HAP-1 (cell line): ENCODE measurements at regions not wholly inside any gene's neighbourhood (a gene's known extent, or its start where the extent isn't known, plus 50 kb on each side); places are given as distances from the start of the nearest gene placed in this dataset.
"Not testable (repeated sequence)": the region's sequence is repeated elsewhere in the genome, so short reads cannot be mapped to it uniquely, and the experiment has no call there.

ENCODE experiments used
- DNase-seq, 2 experiments: peaks; one replicate each; pipeline ENCODE4 v3.0.0-alpha.2; 2016 to 2020; ENCODE audit warnings: low spot score in 2 of 2
- H3K27me3 ChIP-seq: fragments of 250-450 bp; sonication (Bioruptor Pico); 2 replicates; pipeline ENCODE4 v1.5.1; 2020; ENCODE audit warnings: low read depth, mild to moderate bottlenecking, moderate library complexity
- H3K36me3 ChIP-seq: fragments of 250-450 bp; sonication (Bioruptor Pico); replicated peaks from 2 replicates; pipeline ENCODE4 v1.5.1; 2020; ENCODE audit warnings: mild to moderate bottlenecking
- H3K4me1 ChIP-seq: fragments of 250-450 bp; sonication (Bioruptor Pico); 2 replicates; pipeline ENCODE4 v1.5.1; 2020; ENCODE audit warnings: mild to moderate bottlenecking
- H3K4me3 ChIP-seq: fragments of 250-450 bp; sonication (Bioruptor Pico); 2 replicates; pipeline ENCODE4 v1.5.1; 2020; ENCODE audit warnings: mild to moderate bottlenecking, moderate library complexity
- H3K9me3 ChIP-seq: fragments of 250-450 bp; sonication (Bioruptor Pico); 2 replicates; pipeline ENCODE4 v1.5.1; 2020; ENCODE audit warnings: mild to moderate bottlenecking, moderate library complexity
- in situ Hi-C: fragments of 300-500 bp; cut with MboI; formaldehyde crosslinking; loops from 3 replicates; pipeline ENCODE4 v1.14.3; 2020; ENCODE audit warnings: low sequenced_read_pairs, inconsistent platforms, mixed read lengths

- Histone ChIP-seq H3K4me1 (no peaks in the 10 kb centered on the region), H3K27me3 (no peaks in the 10 kb centered on the region), H3K4me3 (no peak overlapping the region), H3K36me3 (no peaks in the 10 kb centered on the region), H3K9me3 (no peaks in the 10 kb centered on the region)
- in situ Hi-C loops, result loop anchor here (25.0 kb wide), 2 partner anchors 713 to 1088 kb away; no protein-coding TSS in a partner anchor
- no peak for DNase-seq
These were observed 116.2 kb downstream of the ZFP64 start for GRCh38 chr20:52075400-52075799.

- in situ Hi-C loops, result no loop called here
- no peaks in the 10 kb centered on the region for H3K9me3 ChIP-seq
- DNase-seq, result no peak
These were observed 120.4 kb downstream of the ZFP64 start for GRCh38 chr20:52071136-52071535.

GRCh38 chr20:52064931-52065330 is 126.6 kb downstream of the ZFP64 start:
- H3K36me3 ChIP-seq, result no peaks in the 10 kb centered on the region
- H3K4me3 ChIP-seq, result no peak overlapping the region
- H3K9me3 ChIP-seq, result no peaks in the 10 kb centered on the region
- in situ Hi-C loops, result no loop called here
- DNase-seq, result no peak
- H3K27me3 ChIP-seq, result no peaks in the 10 kb centered on the region
- H3K4me1 ChIP-seq, result no peaks in the 10 kb centered on the region

More at GRCh38 chr20:52071136-52071535, 120.4 kb downstream of the ZFP64 start:
- no peak overlapping the region for H3K4me3 ChIP-seq
- H3K36me3 ChIP-seq, result no peaks in the 10 kb centered on the region
- no peaks in the 10 kb centered on the region for H3K27me3 ChIP-seq
- H3K4me1 ChIP-seq, result no peaks in the 10 kb centered on the region

DNA sequence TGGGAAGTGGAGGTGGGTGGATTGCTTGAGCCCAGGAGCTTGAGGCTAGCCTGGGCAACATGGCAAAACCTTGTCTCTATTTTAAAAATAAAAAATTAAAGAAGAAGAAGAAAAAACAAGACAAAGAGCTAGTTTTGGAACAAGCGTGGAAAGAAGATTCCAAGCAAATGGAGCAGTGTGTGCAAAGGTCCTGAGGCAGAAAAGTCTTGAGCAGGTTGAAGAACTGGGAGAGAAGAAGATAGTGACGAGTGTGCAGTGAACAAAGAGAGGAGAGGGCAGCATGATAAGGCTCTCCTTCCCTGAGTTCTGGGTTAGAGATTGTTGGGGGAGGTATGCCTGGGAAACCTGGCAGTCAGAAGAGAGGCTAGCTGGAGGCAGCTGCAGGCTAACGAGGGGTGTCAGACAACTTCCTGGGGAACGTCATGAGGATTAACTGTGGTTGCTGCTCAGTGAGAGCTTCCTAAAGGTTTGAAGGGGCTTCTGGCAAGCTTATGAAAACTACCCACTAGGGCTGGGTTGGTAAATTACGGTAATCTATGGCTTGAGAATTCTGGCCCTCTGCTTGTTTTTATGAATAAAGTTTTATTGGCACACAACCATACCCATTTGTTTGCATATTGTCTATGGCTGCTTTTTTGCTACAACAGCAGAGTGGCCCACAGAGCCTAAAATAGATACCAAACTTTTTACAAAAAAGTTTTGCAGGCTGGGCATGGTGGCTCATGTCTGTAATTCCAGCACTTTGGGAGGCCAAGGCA is 128.9 kb downstream of the ZFP64 start:
- Histone ChIP-seq H3K36me3 (no peaks in the 10 kb centered on the region), H3K27me3 (no peaks in the 10 kb centered on the region), H3K4me1 (no peaks in the 10 kb centered on the region), H3K9me3 (no peaks in the 10 kb centered on the region), H3K4me3 (no peak overlapping the region)
- DNase-seq, result no peak
- in situ Hi-C loops, result no loop called here

DNA sequence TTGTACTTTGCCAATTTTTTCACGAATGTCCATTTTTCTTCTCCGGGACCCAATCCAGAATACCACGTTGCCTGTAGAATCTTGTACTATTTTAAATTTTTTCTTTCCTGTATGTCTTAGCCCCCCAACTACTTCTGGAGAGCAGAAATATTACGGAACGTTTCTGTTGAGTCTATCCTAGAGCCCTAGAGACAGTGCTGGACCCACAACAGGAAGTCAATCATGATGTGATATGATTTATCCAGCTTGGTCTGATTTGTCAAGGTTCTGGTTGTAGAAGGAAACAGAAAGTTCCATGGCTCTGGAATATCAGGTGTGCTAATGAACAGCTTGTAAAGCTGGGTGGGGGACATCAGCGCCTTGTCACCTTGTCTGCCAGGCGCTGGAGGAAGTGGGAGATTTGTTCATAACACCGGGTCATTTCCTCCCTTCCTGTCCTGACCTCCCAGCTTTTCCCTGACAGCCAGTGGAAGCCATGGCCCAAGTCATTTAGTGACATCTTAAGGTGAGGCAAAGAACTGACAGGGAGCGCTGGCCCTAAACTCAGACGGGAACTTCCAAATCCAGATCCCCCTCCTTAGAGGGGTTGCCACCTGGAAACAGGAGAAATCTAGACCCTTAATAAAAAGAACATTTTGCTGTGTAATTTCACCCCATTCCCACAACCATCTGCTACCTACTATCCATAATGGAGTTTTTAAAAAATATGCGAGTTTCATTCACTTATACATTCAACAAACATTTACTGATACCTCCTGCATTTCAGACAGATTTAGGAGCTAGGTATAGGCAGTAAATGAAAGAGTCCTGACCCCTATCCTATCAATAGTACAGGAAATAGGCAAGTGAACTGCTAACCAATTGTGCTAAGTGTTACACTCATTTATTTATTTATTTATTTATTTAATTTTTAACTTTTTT is 130.5 kb downstream of the ZFP64 start:
- H3K4me3 ChIP-seq, result no peak overlapping the region
- H3K9me3 ChIP-seq, result peaks cover 10% of the 10 kb centered on the region
- no peaks in the 10 kb centered on the region for H3K4me1 ChIP-seq
- no peaks in the 10 kb centered on the region for H3K27me3 ChIP-seq
- in situ Hi-C loops, result no loop called here
- no peaks in the 10 kb centered on the region for H3K36me3 ChIP-seq
- DNase-seq, result peak; percentile 44 to 63

- in situ Hi-C loops, H3K36me3 ChIP-seq, H3K4me1 ChIP-seq, DNase-seq, H3K27me3 ChIP-seq, H3K4me3 ChIP-seq: not testable (repeated sequence)
- H3K9me3 ChIP-seq, result peaks cover 17% of the 10 kb centered on the region
These were observed 134.4 kb downstream of the ZFP64 start for GRCh38 chr20:52057133-52057532.

GRCh38 chr20:52056203-52057062 is 135.1 kb downstream of the ZFP64 start:
- Histone ChIP-seq H3K36me3 (no peaks in the 10 kb centered on the region), H3K27me3 (no peaks in the 10 kb centered on the region), H3K4me1 (no peaks in the 10 kb centered on the region), H3K9me3 (peaks cover 17% of the 10 kb centered on the region), H3K4me3 (no peak overlapping the region)
- in situ Hi-C loops, result no loop called here
- no peak for DNase-seq

DNA sequence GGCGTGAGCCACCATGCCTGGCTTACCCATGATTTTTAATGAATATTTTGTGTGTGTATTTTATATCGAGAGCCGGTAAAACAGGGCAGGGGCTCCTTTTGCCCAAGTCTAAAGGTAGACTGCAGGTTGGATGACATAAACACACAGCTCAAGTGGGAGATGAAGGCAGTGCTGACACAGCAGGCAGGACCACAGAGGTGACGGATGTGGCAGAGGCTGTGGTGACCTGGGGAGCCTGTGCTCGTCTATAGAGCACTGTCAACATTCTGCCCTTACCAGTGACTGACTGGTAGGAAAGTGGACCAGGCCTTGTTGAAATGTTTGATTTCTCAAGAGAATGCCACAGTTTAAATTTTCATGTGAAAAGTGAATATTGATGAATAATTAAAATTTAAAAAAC is 137.5 kb downstream of the ZFP64 start:
- in situ Hi-C loops, result no loop called here
- Histone ChIP-seq H3K36me3 (no peaks in the 10 kb centered on the region), H3K4me3 (no peak overlapping the region), H3K27me3 (no peaks in the 10 kb centered on the region), H3K9me3 (peaks cover 17% of the 10 kb centered on the region), H3K4me1 (peaks cover 4% of the 10 kb centered on the region)
- no peak for DNase-seq

DNA sequence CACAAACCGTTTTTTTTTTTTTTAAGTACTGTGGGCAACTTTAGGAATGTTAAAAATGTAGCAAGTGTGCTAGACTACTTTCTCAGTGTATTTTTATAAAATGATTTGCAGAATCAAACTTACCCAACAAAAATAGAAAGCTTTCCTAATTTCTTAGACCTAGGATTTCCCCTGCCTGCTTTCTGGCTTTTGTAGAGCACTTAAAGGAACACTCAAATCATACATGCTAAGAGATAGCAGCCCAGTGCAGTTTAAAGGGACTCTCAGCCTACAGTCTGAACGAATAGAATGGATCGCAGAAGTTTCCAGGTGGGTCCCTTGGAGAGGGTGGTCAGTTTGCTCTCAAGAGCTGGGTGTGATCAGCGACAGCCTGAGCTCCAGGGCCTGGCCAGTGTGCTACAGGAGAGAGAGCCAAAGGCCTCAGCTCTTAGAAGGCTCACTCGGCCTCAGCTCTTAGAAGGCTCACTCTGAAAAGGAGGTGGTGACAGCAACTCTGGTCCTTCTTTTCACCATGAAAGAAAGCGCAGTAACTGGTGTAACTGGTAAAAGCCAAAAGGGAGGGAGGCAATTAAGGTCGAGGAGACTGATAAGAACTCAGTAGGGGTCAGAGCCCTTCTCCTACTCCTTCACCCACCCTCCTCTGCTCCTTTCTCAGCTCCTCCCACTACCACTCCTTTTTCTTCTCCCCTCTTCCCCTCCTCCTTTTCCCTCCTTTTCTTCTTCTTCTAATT is 142.4 kb downstream of the ZFP64 start:
- H3K4me3 ChIP-seq, result no peak overlapping the region
- peak; percentile 44 to 52 for DNase-seq
- in situ Hi-C loops, result no loop called here
- no peaks in the 10 kb centered on the region for H3K36me3 ChIP-seq
- H3K27me3 ChIP-seq, result no peaks in the 10 kb centered on the region
- no peaks in the 10 kb centered on the region for H3K9me3 ChIP-seq
- peaks cover 33% of the 10 kb centered on the region for H3K4me1 ChIP-seq

GRCh38 chr20:52047811-52048764 is 143.5 kb downstream of the ZFP64 start:
- no peaks in the 10 kb centered on the region for H3K27me3 ChIP-seq
- peak overlapping the region; percentile 5; the same call in 1 of the 2 replicates for H3K4me3 ChIP-seq
- in situ Hi-C loops, result no loop called here
- no peaks in the 10 kb centered on the region for H3K36me3 ChIP-seq
- DNase-seq, result peak; percentile 63 to 82
- H3K4me1 ChIP-seq, result peaks cover 33% of the 10 kb centered on the region
- no peaks in the 10 kb centered on the region for H3K9me3 ChIP-seq

- no peak for DNase-seq
- no peaks in the 10 kb centered on the region for H3K36me3 ChIP-seq
- no peak overlapping the region for H3K4me3 ChIP-seq
- H3K27me3 ChIP-seq, result no peaks in the 10 kb centered on the region
- peaks cover 24% of the 10 kb centered on the region for H3K4me1 ChIP-seq
- in situ Hi-C loops, result no loop called here
- H3K9me3 ChIP-seq, result no peaks in the 10 kb centered on the region
These were observed 149.6 kb downstream of the ZFP64 start for GRCh38 chr20:52041966-52042365.

- H3K4me1 ChIP-seq, result peaks cover 17% of the 10 kb centered on the region
- H3K4me3 ChIP-seq, result no peak overlapping the region
- no peaks in the 10 kb centered on the region for H3K9me3 ChIP-seq
- no peak for DNase-seq
- no peaks in the 10 kb centered on the region for H3K36me3 ChIP-seq
- in situ Hi-C loops, result no loop called here
- H3K27me3 ChIP-seq, result no peaks in the 10 kb centered on the region
These were observed 151.8 kb downstream of the ZFP64 start for GRCh38 chr20:52039790-52040189.
